ENCODE measurements at regions not wholly inside any gene's neighbourhood (a gene's known extent, or its start where the extent isn't known, plus 50 kb on each side); places are given as distances from the start of the nearest gene placed in this dataset.

- no peak overlapping the region for H3K27ac Mint-ChIP-seq (ENCODE audit: unreplicated experiment)
- TF ChIP-seq CTCF (IDR thresholded peaks at IDR 0.05; ENCODE audit: insufficient read depth, low read depth, low read length) = no peak
- TF ChIP-seq EZH2 (IDR thresholded peaks at IDR 0.05; ENCODE audit: insufficient read depth, low read length) = no peak
These were observed 671.3 kb downstream of the PRELID2 start for GRCh38 chr5:145163876-145164275.

GRCh38 chr5:145162626-145163025, 672.5 kb downstream of the PRELID2 start:
- Mint-ChIP-seq H3K4me3 (ENCODE audit: unreplicated experiment) (no peak overlapping the region), H3K4me1 (ENCODE audit: low read depth, unreplicated experiment) (peaks cover 9% of the 10 kb centered on the region), H3K27ac (ENCODE audit: unreplicated experiment) (no peak overlapping the region), H3K27me3 (ENCODE audit: low read depth, unreplicated experiment) (no peaks in the 10 kb centered on the region), H3K36me3 (ENCODE audit: low read depth, unreplicated experiment) (no peaks in the 10 kb centered on the region), H3K9me3 (ENCODE audit: unreplicated experiment) (no peaks in the 10 kb centered on the region)
- Histone ChIP-seq H2AFZ (ENCODE audit: low read depth, low read length) (no peak overlapping the region), H3K4me3 (ENCODE audit: insufficient read depth, low read depth, low read length) (no peak overlapping the region), H3K79me2 (ENCODE audit: insufficient read depth, low read length) (no peaks in the 10 kb centered on the region), H3K27ac (ENCODE audit: low read depth, low read length) (no peak overlapping the region), H4K20me1 (ENCODE audit: insufficient read depth, low read length) (no peaks in the 10 kb centered on the region), H3K4me1 (ENCODE audit: insufficient read depth, low read length) (no peaks in the 10 kb centered on the region), H3K36me3 (ENCODE audit: insufficient read depth, low read length) (no peaks in the 10 kb centered on the region), H3K27me3 (ENCODE audit: insufficient read depth, low read length) (no peaks in the 10 kb centered on the region), H3K9me3 (ENCODE audit: insufficient read depth, low read depth, low read length) (no peaks in the 10 kb centered on the region), H3K9ac (ENCODE audit: low read length) (no peak overlapping the region), H3K4me2 (ENCODE audit: low read length) (no peak overlapping the region)
- FAIRE-seq (no peak), DNase-seq (ENCODE audit: low read depth) (no peak)
- TF ChIP-seq EZH2 (IDR thresholded peaks at IDR 0.05; ENCODE audit: insufficient read depth, low read length) (no peak), CTCF (IDR thresholded peaks at IDR 0.05; ENCODE audit: insufficient read depth, low read depth, low read length) (no peak)

More at GRCh38 chr5:145163876-145164275, 671.3 kb downstream of the PRELID2 start:
- H3K4me3 Mint-ChIP-seq (ENCODE audit: unreplicated experiment) = no peak overlapping the region
- H3K36me3 ChIP-seq (ENCODE audit: insufficient read depth, low read length) = no peaks in the 10 kb centered on the region
- no peaks in the 10 kb centered on the region for H4K20me1 ChIP-seq (ENCODE audit: insufficient read depth, low read length)
- H3K36me3 Mint-ChIP-seq (ENCODE audit: low read depth, unreplicated experiment) = no peaks in the 10 kb centered on the region
- H3K9ac ChIP-seq (ENCODE audit: low read length) = no peak overlapping the region
- no peak overlapping the region for H3K27ac ChIP-seq (ENCODE audit: low read depth, low read length)
- no peaks in the 10 kb centered on the region for H3K27me3 Mint-ChIP-seq (ENCODE audit: low read depth, unreplicated experiment)
- FAIRE-seq (no peak), DNase-seq (ENCODE audit: low read depth) (no peak)
- H2AFZ ChIP-seq (ENCODE audit: low read depth, low read length) = no peak overlapping the region
- H3K9me3 Mint-ChIP-seq (ENCODE audit: unreplicated experiment) = no peaks in the 10 kb centered on the region
- peaks cover 4% of the 10 kb centered on the region for H3K4me1 Mint-ChIP-seq (ENCODE audit: low read depth, unreplicated experiment)
- H3K79me2 ChIP-seq (ENCODE audit: insufficient read depth, low read length) = no peaks in the 10 kb centered on the region
- no peak overlapping the region for H3K4me2 ChIP-seq (ENCODE audit: low read length)
- H3K27me3 ChIP-seq (ENCODE audit: insufficient read depth, low read length) = no peaks in the 10 kb centered on the region
- H3K9me3 ChIP-seq (ENCODE audit: insufficient read depth, low read depth, low read length) = no peaks in the 10 kb centered on the region
- no peak overlapping the region for H3K4me3 ChIP-seq (ENCODE audit: insufficient read depth, low read depth, low read length)
- H3K4me1 ChIP-seq (ENCODE audit: insufficient read depth, low read length) = no peaks in the 10 kb centered on the region

- no peak for FAIRE-seq
- H3K4me3 ChIP-seq (ENCODE audit: insufficient read depth, low read depth, low read length) = no peak overlapping the region
- no peaks in the 10 kb centered on the region for H3K36me3 ChIP-seq (ENCODE audit: insufficient read depth, low read length)
- no peak overlapping the region for H3K4me2 ChIP-seq (ENCODE audit: low read length)
- no peak for DNase-seq (ENCODE audit: low read depth)
- no peak overlapping the region for H2AFZ ChIP-seq (ENCODE audit: low read depth, low read length)
- H3K27ac ChIP-seq (ENCODE audit: low read depth, low read length) = no peak overlapping the region
- H3K4me1 ChIP-seq (ENCODE audit: insufficient read depth, low read length) = no peaks in the 10 kb centered on the region
- no peaks in the 10 kb centered on the region for H3K27me3 ChIP-seq (ENCODE audit: insufficient read depth, low read length)
- H3K27me3 Mint-ChIP-seq (ENCODE audit: low read depth, unreplicated experiment) = no peaks in the 10 kb centered on the region
- no peaks in the 10 kb centered on the region for H3K9me3 ChIP-seq (ENCODE audit: insufficient read depth, low read depth, low read length)
- no peaks in the 10 kb centered on the region for H3K9me3 Mint-ChIP-seq (ENCODE audit: unreplicated experiment)
- H3K79me2 ChIP-seq (ENCODE audit: insufficient read depth, low read length) = no peaks in the 10 kb centered on the region
- no peak overlapping the region for H3K4me3 Mint-ChIP-seq (ENCODE audit: unreplicated experiment)
- no peak overlapping the region for H3K9ac ChIP-seq (ENCODE audit: low read length)
- H3K27ac Mint-ChIP-seq (ENCODE audit: unreplicated experiment) = no peak overlapping the region
- H3K36me3 Mint-ChIP-seq (ENCODE audit: low read depth, unreplicated experiment) = no peaks in the 10 kb centered on the region
- H4K20me1 ChIP-seq (ENCODE audit: insufficient read depth, low read length) = no peaks in the 10 kb centered on the region
- peaks cover 9% of the 10 kb centered on the region for H3K4me1 Mint-ChIP-seq (ENCODE audit: low read depth, unreplicated experiment)
- no peak for TF ChIP-seq CTCF (IDR thresholded peaks at IDR 0.05; ENCODE audit: insufficient read depth, low read depth, low read length)
- TF ChIP-seq EZH2 (IDR thresholded peaks at IDR 0.05; ENCODE audit: insufficient read depth, low read length) = no peak
These were observed 673.8 kb downstream of the PRELID2 start for GRCh38 chr5:145161391-145161790.

Measured in astrocyte (in vitro differentiated cells and primary cell).